HG03571 (cell line): ENCODE measurements at regions not wholly inside any gene's neighbourhood (a gene's known extent, or its start where the extent isn't known, plus 50 kb on each side); places are given as distances from the start of the nearest gene placed in this dataset.

Experiments used
- ATAC-seq: cut with Tn5 transposase; IDR thresholded peaks from one replicate; pipeline ENCODE4 v1.9.1; 2021; ENCODE audit not compliant: unreplicated experiment

- ATAC-seq: no peak
Measured at GRCh38 chr5:167247816-167248215, 1043.6 kb upstream of the WWC1 start.

GRCh38 chr5:167248257-167248656 is 1043.2 kb upstream of the WWC1 start:
- no peak for ATAC-seq

GRCh38 chr5:167250996-167251395 is 1040.4 kb upstream of the WWC1 start:
- ATAC-seq: no peak

GRCh38 chr5:167254132-167254531 is 1037.3 kb upstream of the WWC1 start:
- no peak for ATAC-seq

GRCh38 chr5:167255926-167256325 is 1035.5 kb upstream of the WWC1 start:
- ATAC-seq: no peak

DNA sequence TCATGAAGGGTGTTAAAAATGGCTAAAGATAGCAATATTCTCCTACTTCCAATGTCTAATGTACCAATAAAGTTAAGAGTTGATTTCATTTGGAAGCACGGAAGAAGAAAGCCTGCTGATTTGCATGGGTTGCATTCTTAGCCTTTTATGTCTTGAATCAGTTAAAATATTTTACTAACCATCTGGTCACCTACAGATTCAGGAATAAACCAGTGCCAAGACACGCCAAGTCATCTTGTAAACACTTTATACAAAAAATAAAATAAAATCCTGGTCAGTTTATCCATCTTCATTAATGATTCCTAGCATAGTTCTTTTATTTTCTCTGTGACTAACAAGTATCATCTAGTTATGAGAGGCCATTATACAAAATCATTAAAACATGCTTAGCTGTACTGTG is 1031.6 kb upstream of the WWC1 start:
- no peak for ATAC-seq

DNA sequence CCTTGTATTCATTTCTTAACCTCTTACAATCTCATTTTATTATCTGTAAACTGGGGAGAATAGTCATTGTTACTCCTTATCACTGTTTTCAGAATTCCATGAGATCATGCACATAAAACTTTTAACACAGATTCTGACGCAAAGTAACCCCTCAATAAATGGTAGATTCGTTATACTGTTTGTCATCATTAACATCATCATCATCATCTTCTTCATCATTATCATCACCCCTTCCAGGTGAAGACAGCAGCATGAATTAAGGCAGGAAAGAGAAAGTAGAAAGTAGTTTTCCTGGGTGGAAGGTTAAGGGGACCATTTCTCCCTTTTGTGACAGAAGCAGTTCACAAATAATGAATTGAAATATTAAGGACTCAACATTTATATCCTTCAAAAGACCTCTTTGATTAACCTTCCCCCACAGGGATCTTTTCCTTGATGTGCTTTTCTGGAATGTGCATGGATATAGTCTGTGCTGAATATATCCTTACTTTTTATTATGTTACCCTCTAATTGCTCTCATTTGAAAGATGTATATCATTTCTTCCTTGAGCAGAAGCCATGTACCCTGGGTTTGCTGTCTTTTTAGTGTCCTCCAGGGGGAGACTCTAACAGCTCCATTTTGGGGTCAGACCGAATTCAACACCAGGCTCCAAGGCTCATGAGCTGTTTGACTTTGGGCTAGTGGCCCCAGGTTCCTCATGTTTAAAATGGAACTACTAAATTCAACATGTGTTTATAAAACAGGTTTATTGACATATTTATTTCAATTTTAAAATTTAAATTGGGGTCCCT is 1029.9 kb upstream of the WWC1 start:
- ATAC-seq: no peak

GRCh38 chr5:167263185-167263584 is 1028.3 kb upstream of the WWC1 start:
- ATAC-seq: no peak

DNA sequence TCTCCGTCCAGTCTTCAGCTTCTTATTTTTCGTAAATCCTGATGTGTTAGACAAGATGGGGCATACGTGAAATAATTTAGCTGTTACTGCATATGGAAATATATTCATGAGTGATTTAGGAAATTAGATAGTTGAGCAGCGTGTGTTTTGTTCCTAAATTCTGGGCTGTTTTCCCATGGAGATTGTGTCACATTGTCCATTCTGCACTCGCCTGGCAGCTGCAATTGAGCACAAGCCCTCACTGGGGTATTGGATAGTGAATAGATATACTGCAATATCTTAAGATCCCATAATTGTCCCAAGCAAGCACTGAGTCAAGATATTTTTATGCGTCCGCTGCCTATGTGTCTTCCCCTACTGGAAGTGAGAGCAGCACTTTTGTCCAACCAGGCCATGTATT is 1027.1 kb upstream of the WWC1 start:
- ATAC-seq: no peak

DNA sequence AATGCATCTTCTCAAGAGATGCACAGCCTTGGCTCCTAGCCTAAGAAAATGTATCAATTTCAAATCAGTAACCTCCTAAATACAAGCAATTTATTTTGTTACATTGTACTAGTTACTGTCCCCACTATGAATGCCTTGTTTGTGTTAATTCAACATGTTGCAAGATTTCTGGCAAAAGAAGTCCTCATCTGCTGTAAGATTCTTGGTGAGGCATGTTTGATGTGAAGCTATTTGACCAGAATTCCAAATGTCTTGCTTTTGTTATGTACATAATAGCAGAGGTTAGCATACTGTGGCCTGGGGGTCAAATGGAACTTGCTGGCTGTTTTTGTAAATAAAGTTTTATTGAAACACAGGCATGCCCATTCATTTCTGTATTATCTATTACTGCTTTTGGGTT is 1023.1 kb upstream of the WWC1 start:
- no peak for ATAC-seq

- ATAC-seq: no peak
Measured at GRCh38 chr5:167269146-167269545, 1022.3 kb upstream of the WWC1 start.

- no peak for ATAC-seq
Measured at GRCh38 chr5:167271081-167271480, 1020.4 kb upstream of the WWC1 start.

DNA sequence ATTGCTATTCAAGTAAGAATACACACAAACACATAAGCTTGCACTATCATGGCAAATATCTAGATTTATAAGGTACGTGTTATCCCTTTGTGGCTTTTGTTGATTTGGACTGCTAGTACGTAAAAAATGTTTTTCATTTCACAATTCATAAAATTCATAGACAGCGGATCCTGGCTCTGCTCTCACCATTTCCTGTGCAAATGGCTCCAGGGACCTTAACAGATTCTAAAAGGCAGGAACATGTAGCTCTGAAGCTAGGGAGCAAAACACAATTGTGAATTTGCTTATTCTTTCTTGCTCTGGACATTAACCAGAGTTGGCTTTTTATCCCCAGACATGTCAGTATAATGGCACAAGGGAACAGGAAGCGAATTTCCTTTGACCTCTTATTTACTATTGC is 1019.9 kb upstream of the WWC1 start:
- ATAC-seq: no peak

DNA sequence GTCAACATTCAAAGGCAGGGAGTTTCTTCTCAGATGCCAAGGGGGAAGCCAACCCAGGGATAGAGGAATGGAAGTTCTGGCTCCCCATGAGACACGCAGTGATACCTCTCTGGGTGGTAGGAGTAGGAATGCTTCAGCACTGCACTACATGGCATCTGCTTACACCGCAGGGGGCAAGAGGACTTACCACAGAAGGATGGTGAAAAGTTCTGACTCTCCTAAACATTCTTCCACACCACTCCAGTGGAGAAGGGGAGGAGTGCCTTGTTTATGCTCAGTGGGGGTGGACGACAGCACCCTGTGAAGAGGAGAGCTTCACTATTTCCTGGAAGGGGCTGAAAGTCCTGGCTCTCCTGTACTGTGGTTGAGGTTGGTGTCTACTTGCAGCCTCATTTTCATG is 1011.3 kb upstream of the WWC1 start:
- no peak for ATAC-seq

- no peak for ATAC-seq
Measured at GRCh38 chr5:167281925-167282324, 1009.5 kb upstream of the WWC1 start.

GRCh38 chr5:167283691-167284090 is 1007.8 kb upstream of the WWC1 start:
- no peak for ATAC-seq

DNA sequence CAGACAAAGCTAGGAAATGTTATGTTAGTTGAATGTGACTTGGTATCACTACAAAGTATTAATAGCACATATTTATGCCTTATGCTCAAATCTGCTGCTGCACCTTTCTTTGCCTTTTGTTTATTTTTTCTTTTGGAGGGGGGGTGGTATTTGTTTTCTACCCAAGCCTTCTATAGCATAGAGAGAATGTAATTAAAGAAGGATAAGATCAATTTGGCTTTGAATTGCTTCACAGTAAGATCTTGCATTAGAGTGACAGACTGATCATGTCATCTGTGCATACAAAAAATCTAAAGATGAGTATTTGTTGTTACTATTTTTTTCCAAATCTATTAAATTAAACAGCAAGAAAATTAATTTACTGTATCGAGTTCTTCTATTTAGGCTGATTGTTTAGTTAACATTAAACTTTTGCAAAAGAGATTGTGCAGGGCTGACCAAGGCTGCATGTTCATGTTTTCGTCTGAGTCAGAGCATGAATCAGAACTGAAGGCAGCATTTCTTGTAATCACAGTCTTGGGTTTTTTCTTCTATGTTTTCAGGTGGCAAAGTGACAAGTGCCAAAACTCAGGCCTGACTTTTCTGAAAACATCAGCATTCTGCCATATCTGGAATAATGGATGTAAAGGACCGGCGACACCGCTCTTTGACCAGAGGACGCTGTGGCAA is 1007.1 kb upstream of the WWC1 start:
- ATAC-seq: no peak

GRCh38 chr5:167285591-167285990 is 1005.9 kb upstream of the WWC1 start:
- no peak for ATAC-seq

DNA sequence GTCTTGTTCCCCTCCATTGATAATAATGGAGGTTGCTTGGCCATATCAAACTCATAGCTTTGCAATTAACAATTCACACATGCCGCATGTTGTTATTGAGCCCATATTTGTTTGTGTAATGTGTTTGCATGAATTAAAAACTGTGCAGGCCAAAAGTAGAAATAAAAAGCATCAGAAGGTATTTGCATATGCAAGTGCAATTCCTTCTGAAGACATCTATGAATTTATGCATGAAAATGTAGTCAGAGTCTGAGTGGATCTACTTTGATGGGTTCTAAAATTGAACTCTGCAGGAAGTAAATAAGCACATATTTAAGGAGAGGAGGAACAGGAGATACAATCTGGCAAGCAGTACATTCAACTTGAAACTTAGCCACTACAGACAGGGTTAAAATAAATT is 1004.6 kb upstream of the WWC1 start:
- no peak for ATAC-seq

GRCh38 chr5:167290478-167290877 is 1001.0 kb upstream of the WWC1 start:
- ATAC-seq: no peak

GRCh38 chr5:167294882-167295680 is 996.4 kb upstream of the WWC1 start:
- no peak for ATAC-seq

DNA sequence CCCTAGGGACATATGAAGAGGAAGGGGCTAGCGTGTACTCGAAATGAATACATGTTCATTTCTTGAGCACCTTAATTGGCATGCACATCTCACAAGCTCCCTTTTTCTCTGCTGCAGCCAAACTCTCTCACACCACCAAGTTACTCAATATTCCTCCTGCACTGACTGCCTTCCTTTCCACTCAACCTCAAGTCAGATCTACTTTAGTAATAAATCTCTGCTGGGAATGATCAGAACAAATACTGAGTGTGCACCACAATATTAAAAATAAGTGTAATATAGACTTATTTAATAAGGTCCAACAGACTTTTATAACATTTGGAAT is 995.8 kb upstream of the WWC1 start:
- ATAC-seq: no peak
